ENCODE measurements at regions not wholly inside any gene's neighbourhood (a gene's known extent, or its start where the extent isn't known, plus 50 kb on each side); places are given as distances from the start of the nearest gene placed in this dataset.
"Not testable (repeated sequence)": the region's sequence is repeated elsewhere in the genome, so short reads cannot be mapped to it uniquely, and the experiment has no call there.

DNA sequence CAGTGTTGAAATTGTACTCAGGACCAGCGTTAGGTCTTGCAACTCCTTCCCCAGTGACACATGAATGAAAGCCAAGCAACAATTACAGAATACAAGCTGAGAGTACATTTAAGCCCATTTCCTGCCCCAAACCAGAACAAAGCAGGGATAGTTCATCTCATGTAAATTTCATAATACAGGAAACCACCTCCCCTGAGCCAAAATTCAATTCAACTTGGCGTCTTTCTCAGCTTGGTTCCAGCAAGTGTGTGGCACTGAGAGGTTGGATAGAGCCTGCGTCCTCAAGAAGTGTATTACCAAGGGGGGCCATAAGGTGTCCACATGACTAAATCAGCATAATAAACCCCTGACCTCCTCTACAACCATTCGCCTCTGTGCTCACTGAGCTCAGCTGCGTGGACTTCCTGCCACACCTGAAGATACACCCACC, 278.9 kb upstream of the CRY1 start:
- FAIRE-seq: no peak
- Histone ChIP-seq H3K27ac (ENCODE audit: low read depth in 1 of 3, low read length in 2 of 3) (peak overlapping the region in 1 of 3 donors; percentile 11), H3K4me1 (ENCODE audit: control insufficient read depth in 3 of 3, insufficient read depth in 2 of 3, low read depth in 1 of 3, low read length in 2 of 3) (no peaks in the 10 kb centered on the region), H3K9me3 (ENCODE audit: control insufficient read depth in 2 of 2, insufficient read depth in 1 of 2, low read depth in 1 of 2, low read length in 1 of 2) (no peaks in the 10 kb centered on the region), H3K4me3 (ENCODE audit: low read depth in 1 of 3, low read length in 3 of 3) (no peak overlapping the region), H3K36me3 (ENCODE audit: control insufficient read depth in 3 of 3, insufficient read depth in 2 of 3, low read depth in 1 of 3, low read length in 3 of 3) (no peaks in the 10 kb centered on the region), H3K27me3 (ENCODE audit: control insufficient read depth in 3 of 3, insufficient read depth in 3 of 3, low read length in 3 of 3) (no peaks in the 10 kb centered on the region)
- WGBS, 3 donors: 56 to 68% (median 57%) methylated on average over 5 of the region's 5 CpGs
- peak in 1 of 2 donors; percentile 22 for DNase-seq

DNA sequence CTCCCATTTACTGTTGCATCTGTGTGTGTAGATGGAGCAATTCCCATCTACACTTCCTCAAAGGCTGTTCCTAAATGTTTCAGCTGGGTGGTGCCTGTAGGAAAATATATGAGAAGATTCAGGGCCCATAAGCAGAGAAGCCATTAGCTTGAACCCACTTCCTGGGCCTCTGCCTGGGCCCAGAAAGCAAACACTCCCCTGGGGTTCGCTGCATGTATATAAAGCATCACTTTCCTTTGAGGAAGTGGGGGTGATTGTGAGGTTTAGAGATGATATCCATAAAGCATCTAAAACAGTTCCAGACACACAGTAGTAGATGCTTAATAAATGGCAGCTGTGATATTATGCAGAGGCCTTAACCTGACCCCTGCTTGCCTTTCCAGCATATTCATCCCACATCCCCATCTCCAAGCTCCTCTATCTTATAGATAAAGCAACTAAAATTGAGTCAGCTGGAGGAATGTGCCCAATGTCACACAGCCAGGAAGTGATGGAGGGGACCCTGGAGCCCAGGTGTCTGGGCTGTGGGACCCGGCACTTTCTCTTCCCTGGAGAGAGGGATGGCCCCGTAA, 280.0 kb upstream of the CRY1 start:
- Histone ChIP-seq H3K4me1 (ENCODE audit: control insufficient read depth in 3 of 3, insufficient read depth in 2 of 3, low read depth in 1 of 3, low read length in 2 of 3) (no peaks in the 10 kb centered on the region), H3K27ac (ENCODE audit: low read depth in 1 of 3, low read length in 2 of 3) (peak overlapping the region in 1 of 3 donors; percentile 53), H3K36me3 (ENCODE audit: control insufficient read depth in 3 of 3, insufficient read depth in 2 of 3, low read depth in 1 of 3, low read length in 3 of 3) (no peaks in the 10 kb centered on the region), H3K27me3 (ENCODE audit: control insufficient read depth in 3 of 3, insufficient read depth in 3 of 3, low read length in 3 of 3) (no peaks in the 10 kb centered on the region), H3K9me3 (ENCODE audit: control insufficient read depth in 2 of 2, insufficient read depth in 1 of 2, low read depth in 1 of 2, low read length in 1 of 2) (no peaks in the 10 kb centered on the region), H3K4me3 (ENCODE audit: low read depth in 1 of 3, low read length in 3 of 3) (no peak overlapping the region)
- 83 to 89% (median 87%) methylated on average over 3 of the region's 3 CpGs for WGBS, 3 donors
- no peak for FAIRE-seq
- no peak for DNase-seq

DNA sequence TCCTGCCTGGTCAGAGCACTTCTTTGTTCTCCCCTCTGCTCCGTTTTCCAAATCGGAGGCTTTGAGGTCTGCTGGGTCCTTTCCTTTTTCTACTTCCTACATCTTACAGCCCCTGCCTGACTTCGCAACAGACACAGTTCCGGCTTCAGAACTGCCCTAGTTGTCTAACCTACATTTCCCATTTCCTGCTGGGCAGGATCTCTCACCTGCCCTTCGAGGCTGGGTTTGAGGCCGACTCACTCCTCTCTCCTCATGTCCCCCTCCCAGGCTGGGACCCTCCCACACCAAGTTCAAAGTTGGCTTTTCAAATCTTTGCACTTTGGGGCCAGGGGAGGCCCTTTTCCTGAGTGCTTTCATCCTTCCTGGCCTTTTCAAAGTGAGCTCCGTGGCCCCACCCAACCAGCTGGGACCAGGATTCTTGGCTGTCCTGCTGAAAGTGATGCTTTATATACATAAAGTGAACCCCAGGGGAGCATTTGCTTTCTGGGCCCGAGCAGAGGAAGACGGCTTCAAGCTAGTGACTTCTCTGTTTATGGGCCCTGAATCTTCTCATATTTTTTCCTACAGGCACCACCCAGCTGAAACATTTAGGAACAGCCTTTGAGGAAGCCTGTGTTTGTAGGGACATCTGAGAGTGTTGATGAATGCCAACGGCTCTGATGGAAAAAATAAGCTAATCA, 281.0 kb upstream of the CRY1 start:
- H3K27me3 ChIP-seq (ENCODE audit: control insufficient read depth in 3 of 3, insufficient read depth in 3 of 3, low read length in 3 of 3): no peaks in the 10 kb centered on the region
- peak overlapping the region in 2 of 3 donors; percentile 34 to 53 for H3K27ac ChIP-seq (ENCODE audit: low read depth in 1 of 3, low read length in 2 of 3)
- FAIRE-seq: no peak

DNA sequence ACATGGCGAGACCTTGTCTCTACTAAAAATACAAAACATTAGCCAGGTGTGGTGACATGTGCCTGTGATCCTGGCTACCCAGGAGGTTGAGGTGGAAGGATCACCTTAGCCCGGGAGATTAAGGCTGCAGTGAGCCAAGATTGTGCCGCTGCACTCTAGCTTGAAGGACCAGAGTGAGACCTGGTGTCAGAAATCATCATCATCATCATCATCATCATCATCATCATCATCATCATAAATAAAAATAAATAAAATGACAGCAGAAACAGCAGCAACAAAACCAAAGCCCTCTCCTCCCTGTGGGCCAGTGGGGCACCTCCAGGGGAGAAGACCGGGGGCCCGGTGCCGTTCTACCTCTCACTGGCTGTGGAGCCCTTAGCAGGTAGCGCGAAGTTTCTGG, 281.9 kb upstream of the CRY1 start:
- Histone ChIP-seq H3K9me3 (ENCODE audit: control insufficient read depth in 2 of 2, insufficient read depth in 1 of 2, low read depth in 1 of 2, low read length in 1 of 2) (no peaks in the 10 kb centered on the region), H3K4me1 (ENCODE audit: control insufficient read depth in 3 of 3, insufficient read depth in 2 of 3, low read depth in 1 of 3, low read length in 2 of 3) (no peaks in the 10 kb centered on the region), H3K36me3 (ENCODE audit: control insufficient read depth in 3 of 3, insufficient read depth in 2 of 3, low read depth in 1 of 3, low read length in 3 of 3) (no peaks in the 10 kb centered on the region), H3K27ac (ENCODE audit: low read depth in 1 of 3, low read length in 2 of 3) (no peak overlapping the region), H3K27me3 (ENCODE audit: control insufficient read depth in 3 of 3, insufficient read depth in 3 of 3, low read length in 3 of 3) (no peaks in the 10 kb centered on the region), H3K4me3 (ENCODE audit: low read depth in 1 of 3, low read length in 3 of 3) (no peak overlapping the region)
- WGBS, 3 donors: 90 to 95% (median 92%) methylated on average over 8 of the region's 8 CpGs
- FAIRE-seq: no peak
- no peak for DNase-seq

More for the DNA sequence above, 281.0 kb upstream of the CRY1 start:
- H3K4me1 ChIP-seq (ENCODE audit: control insufficient read depth in 3 of 3, insufficient read depth in 2 of 3, low read depth in 1 of 3, low read length in 2 of 3): no peaks in the 10 kb centered on the region
- H3K36me3 ChIP-seq (ENCODE audit: control insufficient read depth in 3 of 3, insufficient read depth in 2 of 3, low read depth in 1 of 3, low read length in 3 of 3): no peaks in the 10 kb centered on the region
- H3K4me3 ChIP-seq (ENCODE audit: low read depth in 1 of 3, low read length in 3 of 3): no peak overlapping the region
- DNase-seq: no peak
- 42 to 61% (median 60%) methylated on average over 10 of the region's 10 CpGs for WGBS, 3 donors
- no peaks in the 10 kb centered on the region for H3K9me3 ChIP-seq (ENCODE audit: control insufficient read depth in 2 of 2, insufficient read depth in 1 of 2, low read depth in 1 of 2, low read length in 1 of 2)

- no peaks in the 10 kb centered on the region for H3K4me1 ChIP-seq (ENCODE audit: control insufficient read depth in 3 of 3, insufficient read depth in 2 of 3, low read depth in 1 of 3, low read length in 2 of 3)
- H3K27me3 ChIP-seq (ENCODE audit: control insufficient read depth in 3 of 3, insufficient read depth in 3 of 3, low read length in 3 of 3): no peaks in the 10 kb centered on the region
- DNase-seq (no peak), FAIRE-seq (no peak)
- H3K9me3 ChIP-seq (ENCODE audit: control insufficient read depth in 2 of 2, insufficient read depth in 1 of 2, low read depth in 1 of 2, low read length in 1 of 2): no peaks in the 10 kb centered on the region
- H3K27ac ChIP-seq (ENCODE audit: low read depth in 1 of 3, low read length in 2 of 3): no peak overlapping the region
- H3K36me3 ChIP-seq (ENCODE audit: control insufficient read depth in 3 of 3, insufficient read depth in 2 of 3, low read depth in 1 of 3, low read length in 3 of 3): no peaks in the 10 kb centered on the region
- H3K4me3 ChIP-seq (ENCODE audit: low read depth in 1 of 3, low read length in 3 of 3): no peak overlapping the region
- WGBS, 3 donors: 87 to 90% (median 89%) methylated on average over 6 of the region's 6 CpGs
Observed at GRCh38 chr12:107377596-107378385, 284.4 kb upstream of the CRY1 start.

GRCh38 chr12:107378609-107379008, 285.3 kb upstream of the CRY1 start:
- Histone ChIP-seq H3K27ac (ENCODE audit: low read depth in 1 of 3, low read length in 2 of 3) (no peak overlapping the region), H3K27me3 (ENCODE audit: control insufficient read depth in 3 of 3, insufficient read depth in 3 of 3, low read length in 3 of 3) (no peaks in the 10 kb centered on the region), H3K4me3 (ENCODE audit: low read depth in 1 of 3, low read length in 3 of 3) (no peak overlapping the region), H3K36me3 (ENCODE audit: control insufficient read depth in 3 of 3, insufficient read depth in 2 of 3, low read depth in 1 of 3, low read length in 3 of 3) (no peaks in the 10 kb centered on the region), H3K9me3 (ENCODE audit: control insufficient read depth in 2 of 2, insufficient read depth in 1 of 2, low read depth in 1 of 2, low read length in 1 of 2) (no peaks in the 10 kb centered on the region), H3K4me1 (ENCODE audit: control insufficient read depth in 3 of 3, insufficient read depth in 2 of 3, low read depth in 1 of 3, low read length in 2 of 3) (no peaks in the 10 kb centered on the region)
- 75 to 81% (median 79%) methylated on average over 4 of the region's 4 CpGs for WGBS, 3 donors
- FAIRE-seq (no peak), DNase-seq (no peak)

GRCh38 chr12:107379142-107379851, 285.9 kb upstream of the CRY1 start:
- not testable (repeated sequence) for H3K4me3 ChIP-seq (ENCODE audit: low read depth in 1 of 3, low read length in 3 of 3); H3K27me3 ChIP-seq (ENCODE audit: control insufficient read depth in 3 of 3, insufficient read depth in 3 of 3, low read length in 3 of 3); FAIRE-seq; H3K9me3 ChIP-seq (ENCODE audit: control insufficient read depth in 2 of 2, insufficient read depth in 1 of 2, low read depth in 1 of 2, low read length in 1 of 2); H3K4me1 ChIP-seq (ENCODE audit: control insufficient read depth in 3 of 3, insufficient read depth in 2 of 3, low read depth in 1 of 3, low read length in 2 of 3); H3K36me3 ChIP-seq (ENCODE audit: control insufficient read depth in 3 of 3, insufficient read depth in 2 of 3, low read depth in 1 of 3, low read length in 3 of 3); H3K27ac ChIP-seq (ENCODE audit: low read depth in 1 of 3, low read length in 2 of 3)
- 69 to 78% (median 71%) methylated on average over 6 of the region's 6 CpGs for WGBS, 3 donors
- peak; percentile 15 to 71 for DNase-seq

GRCh38 chr12:107379852-107380567, 286.7 kb upstream of the CRY1 start:
- FAIRE-seq (no peak), DNase-seq (peak in 1 of 2 donors; percentile 54)
- 10 to 34% (median 25%) methylated on average over 12 to 15 of the region's 15 CpGs for WGBS, 3 donors
- Histone ChIP-seq H3K4me3 (ENCODE audit: low read depth in 1 of 3, low read length in 3 of 3) (no peak overlapping the region), H3K9me3 (ENCODE audit: control insufficient read depth in 2 of 2, insufficient read depth in 1 of 2, low read depth in 1 of 2, low read length in 1 of 2) (no peaks in the 10 kb centered on the region), H3K27me3 (ENCODE audit: control insufficient read depth in 3 of 3, insufficient read depth in 3 of 3, low read length in 3 of 3) (no peaks in the 10 kb centered on the region), H3K27ac (ENCODE audit: low read depth in 1 of 3, low read length in 2 of 3) (no peak overlapping the region), H3K4me1 (ENCODE audit: control insufficient read depth in 3 of 3, insufficient read depth in 2 of 3, low read depth in 1 of 3, low read length in 2 of 3) (no peaks in the 10 kb centered on the region), H3K36me3 (ENCODE audit: control insufficient read depth in 3 of 3, insufficient read depth in 2 of 3, low read depth in 1 of 3, low read length in 3 of 3) (no peaks in the 10 kb centered on the region)

Data from small intestine (tissue), 7 donors.